Peyer's patch (tissue), 4 donors: ENCODE measurements at regions not wholly inside any gene's neighbourhood (a gene's known extent, or its start where the extent isn't known, plus 50 kb on each side); places are given as distances from the start of the nearest gene placed in this dataset.

Experiments
- POLR2A ChIP-seq, 2 donors: fragments of 450-650 bp; IDR thresholded peaks; one replicate each; pipeline ENCODE4 v1.5.1; 2017; ENCODE audit warnings: antibody characterized with exemption in 2 of 2, mild to moderate bottlenecking in 2 of 2, moderate library complexity in 2 of 2
- TF ChIP-seq, protein P1 (sequence below), 6 experiments: fragments of 450-650 bp in 4 of 6; fragments of 200-600 bp in 2 of 6; sonication (generic) in 1 of 6; IDR thresholded peaks; one replicate each; pipeline ENCODE4 v1.5.1; 2017 to 2019; ENCODE audit warnings: antibody characterized with exemption in 6 of 6, mild to moderate bottlenecking in 3 of 6, moderate library complexity in 1 of 6

DNA sequence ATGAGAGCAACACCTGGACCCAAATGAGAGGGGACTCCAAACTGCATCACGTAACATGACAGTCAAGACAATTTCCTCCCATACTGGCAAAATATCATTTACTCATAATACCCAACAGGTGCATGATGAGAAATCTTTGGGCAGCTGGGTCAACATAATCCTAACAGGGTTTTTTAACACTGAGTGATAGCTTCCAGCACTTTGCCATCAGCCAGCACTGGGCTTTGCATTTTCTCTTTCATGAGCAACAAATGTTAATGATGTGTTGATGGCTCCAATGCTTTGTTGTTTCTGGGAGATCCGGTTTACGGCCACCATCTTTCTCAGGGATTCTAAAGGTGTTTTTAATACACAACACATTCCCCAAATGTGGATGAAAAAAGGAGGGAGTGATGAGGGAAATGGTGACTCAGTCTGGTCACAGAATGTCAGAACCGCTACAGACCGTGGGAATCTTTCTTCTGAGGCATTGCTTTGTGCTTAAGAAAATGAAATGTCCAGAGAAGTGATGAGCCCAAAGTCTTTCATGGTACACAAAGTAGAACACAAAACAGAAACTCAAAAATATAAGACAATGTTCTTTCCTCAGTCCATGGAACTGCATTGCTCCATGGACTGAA, 705.7 kb upstream of the IGFBP3 start:
- TF ChIP-seq, protein P1, sequence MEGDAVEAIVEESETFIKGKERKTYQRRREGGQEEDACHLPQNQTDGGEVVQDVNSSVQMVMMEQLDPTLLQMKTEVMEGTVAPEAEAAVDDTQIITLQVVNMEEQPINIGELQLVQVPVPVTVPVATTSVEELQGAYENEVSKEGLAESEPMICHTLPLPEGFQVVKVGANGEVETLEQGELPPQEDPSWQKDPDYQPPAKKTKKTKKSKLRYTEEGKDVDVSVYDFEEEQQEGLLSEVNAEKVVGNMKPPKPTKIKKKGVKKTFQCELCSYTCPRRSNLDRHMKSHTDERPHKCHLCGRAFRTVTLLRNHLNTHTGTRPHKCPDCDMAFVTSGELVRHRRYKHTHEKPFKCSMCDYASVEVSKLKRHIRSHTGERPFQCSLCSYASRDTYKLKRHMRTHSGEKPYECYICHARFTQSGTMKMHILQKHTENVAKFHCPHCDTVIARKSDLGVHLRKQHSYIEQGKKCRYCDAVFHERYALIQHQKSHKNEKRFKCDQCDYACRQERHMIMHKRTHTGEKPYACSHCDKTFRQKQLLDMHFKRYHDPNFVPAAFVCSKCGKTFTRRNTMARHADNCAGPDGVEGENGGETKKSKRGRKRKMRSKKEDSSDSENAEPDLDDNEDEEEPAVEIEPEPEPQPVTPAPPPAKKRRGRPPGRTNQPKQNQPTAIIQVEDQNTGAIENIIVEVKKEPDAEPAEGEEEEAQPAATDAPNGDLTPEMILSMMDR (IDR thresholded peaks at IDR 0.05), result no peak
- no peak for TF ChIP-seq POLR2A (IDR thresholded peaks at IDR 0.05)
